GM18870 (cell line): ENCODE measurements at regions not wholly inside any gene's neighbourhood (a gene's known extent, or its start where the extent isn't known, plus 50 kb on each side); places are given as distances from the start of the nearest gene placed in this dataset.

Experiments used
- ATAC-seq: cut with Tn5 transposase; IDR thresholded peaks from one replicate; pipeline ENCODE4 v1.9.1; 2021; ENCODE audit warnings: moderate library complexity; ENCODE audit not compliant: unreplicated experiment

DNA sequence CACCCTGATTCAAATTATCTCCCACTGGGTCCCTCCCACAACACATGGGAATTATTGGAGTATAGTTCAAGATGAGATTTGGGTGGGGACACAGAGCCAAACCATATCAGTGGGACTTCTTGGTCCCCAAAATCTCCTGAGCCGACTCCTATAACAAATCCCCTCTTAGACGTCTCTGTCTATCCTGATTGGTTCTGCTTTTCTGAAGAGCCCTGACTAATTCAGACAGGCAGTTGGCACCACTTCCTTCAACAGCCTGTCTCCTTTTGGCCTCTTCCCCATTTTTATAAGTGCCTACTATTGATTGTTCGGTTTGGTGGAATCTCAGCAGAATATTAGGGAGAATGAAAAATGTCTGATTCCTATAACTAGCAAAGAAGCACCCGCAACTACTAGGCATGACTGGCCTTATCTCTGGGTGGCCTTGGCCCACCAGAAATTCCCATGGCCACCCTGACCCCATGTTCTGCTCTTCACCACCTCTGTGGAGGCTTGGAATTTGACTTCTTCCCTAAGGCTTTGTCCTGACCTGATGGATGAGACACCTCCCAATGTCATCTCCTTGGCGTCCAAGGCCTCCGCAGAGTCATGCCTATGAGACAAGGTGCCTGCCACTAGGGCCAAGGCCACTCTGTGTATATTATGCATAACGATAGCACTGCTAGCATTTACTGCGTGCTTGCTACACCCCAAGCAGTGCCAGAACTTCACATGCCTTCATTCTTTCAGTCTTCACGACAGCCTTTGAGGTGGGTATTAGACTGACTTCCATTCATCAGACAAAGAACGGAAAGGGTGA lies 218.9 kb upstream of the COPS8 start:
- no peak for ATAC-seq

DNA sequence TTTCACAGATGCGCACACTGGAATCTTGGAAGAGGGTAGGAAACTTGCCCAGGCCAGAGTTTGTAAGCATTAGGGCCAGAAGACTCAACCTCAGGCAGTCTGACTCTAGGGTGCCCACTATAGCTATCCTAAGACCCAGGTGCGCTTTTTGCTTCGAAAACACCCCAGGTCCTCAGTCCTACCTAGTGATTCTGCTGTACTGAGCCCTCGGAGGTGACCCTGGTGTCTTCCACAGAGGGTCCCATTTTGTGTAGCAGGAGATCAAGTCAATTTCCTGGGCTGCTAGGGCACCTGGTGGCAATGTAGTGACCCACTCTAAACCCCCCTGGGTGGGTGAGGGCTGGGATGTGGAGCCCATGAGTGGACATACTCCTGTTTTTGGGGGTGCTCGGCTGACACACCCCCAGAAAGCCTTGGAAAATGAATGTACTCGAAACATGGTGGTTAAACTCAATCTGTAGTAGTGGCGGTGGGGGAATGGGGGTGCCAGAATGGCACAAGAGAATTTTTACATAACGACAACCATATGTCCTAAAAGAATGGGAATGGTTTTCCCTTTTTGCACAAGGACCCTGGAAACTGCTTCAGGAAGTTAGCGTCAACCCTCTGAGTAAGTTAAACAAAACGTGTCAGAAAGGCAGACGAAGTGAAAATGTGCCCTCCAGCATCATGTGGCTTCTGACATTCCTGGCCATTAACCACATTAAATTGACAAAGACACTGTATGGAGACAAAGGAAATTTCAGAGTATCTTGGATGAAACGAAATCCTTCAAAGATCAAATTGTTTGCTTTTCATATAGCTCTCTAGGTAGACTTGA lies 218.0 kb upstream of the COPS8 start:
- ATAC-seq = no peak

DNA sequence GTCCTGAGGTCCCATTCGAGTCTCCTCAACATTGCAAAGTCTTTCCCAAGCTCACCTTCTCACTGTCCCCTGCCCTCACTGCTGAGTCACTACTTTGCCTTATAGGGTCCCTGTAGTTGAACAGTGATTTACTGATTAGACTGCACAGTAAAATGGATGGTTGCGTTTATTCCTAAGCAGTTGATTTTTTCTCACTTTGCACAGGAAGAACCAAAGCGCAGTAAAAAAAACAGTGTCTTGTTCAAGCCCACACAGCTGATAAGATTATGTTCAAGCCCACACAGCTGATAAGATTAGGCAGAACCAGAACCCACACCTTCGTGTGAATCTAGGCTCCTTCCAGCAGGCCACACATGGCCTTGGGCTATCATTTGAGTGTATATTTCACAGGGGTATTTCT lies 215.3 kb upstream of the COPS8 start:
- ATAC-seq = no peak

DNA sequence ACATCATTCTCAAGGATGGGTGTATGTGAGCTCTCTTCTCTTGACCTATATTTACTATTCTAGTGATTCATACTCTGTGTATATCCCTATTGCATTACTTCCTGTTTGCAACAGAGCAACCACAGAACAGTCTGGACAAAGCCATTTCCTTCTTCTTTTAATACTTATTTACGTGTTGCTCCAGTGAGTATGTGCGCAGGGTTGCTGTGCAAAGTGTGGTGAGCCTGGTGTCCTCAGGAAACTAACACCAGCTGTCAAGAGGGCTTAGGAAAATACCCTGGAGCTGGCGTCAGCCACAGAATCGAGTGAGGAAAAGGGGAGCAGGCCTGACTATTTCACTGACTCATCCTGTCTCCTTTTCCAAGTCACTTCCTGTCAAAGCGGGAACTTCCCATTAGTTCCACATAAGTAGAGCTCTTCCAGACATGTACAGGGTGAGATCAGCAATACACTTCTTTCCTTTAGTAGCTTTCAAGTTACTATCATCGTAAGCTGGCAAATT lies 214.1 kb upstream of the COPS8 start:
- ATAC-seq = no peak

DNA sequence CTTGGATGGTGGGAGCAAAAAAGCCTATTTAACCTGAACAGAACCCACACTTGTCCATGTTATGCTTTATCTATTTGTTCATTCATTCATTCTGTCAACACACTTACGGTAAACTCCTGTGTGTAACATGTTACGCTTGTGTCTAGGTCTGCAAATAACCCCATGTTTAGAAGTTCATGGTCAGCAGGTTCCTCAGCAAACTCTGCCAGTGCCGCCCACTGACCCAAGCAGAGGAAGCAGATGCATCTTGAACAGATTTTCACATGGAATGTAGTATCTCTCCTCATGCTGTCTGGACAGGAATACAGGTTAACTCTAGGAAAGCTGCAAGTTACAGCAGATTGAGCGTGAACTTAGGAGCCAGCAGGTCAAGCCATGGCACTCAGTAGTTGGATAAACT lies 213.7 kb upstream of the COPS8 start:
- no peak for ATAC-seq

DNA sequence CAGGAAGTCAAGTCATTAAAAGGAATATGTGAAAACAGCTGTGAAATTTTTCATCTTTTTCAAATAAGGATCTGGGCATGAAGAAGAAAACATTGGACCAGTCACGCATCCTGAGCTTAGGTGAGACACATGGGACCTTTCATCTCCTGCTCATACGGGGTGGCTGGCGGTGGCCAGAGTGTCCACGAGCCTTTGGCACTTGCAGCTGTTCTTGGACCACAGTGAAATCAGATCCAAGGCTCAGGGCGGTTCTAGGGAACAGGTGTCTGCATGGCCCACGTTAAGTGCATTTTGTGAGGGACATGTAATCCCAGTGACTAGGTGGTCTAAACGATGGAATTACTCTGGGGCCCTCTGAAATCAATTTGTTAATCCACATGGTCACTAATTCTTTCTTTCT lies 212.7 kb upstream of the COPS8 start:
- no peak for ATAC-seq

DNA sequence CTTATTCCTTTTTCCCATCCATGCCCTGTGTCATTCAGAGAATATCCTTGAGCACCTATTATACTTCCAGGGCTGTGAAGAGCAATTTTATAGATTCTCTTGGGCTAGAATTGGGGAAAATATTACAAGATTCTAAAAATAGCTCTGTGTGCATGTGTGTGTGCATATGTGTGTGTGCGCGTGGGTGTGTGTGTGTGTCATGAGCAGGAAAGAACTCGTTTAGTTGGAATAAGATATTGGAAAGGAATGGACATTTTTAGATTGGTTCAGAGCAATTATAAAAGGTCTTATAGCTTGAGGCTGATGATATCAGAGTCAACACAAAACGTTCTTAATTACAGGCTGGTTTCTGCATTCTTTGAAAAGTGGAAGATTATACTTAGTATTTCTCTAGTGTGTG lies 212.1 kb upstream of the COPS8 start:
- no peak for ATAC-seq

DNA sequence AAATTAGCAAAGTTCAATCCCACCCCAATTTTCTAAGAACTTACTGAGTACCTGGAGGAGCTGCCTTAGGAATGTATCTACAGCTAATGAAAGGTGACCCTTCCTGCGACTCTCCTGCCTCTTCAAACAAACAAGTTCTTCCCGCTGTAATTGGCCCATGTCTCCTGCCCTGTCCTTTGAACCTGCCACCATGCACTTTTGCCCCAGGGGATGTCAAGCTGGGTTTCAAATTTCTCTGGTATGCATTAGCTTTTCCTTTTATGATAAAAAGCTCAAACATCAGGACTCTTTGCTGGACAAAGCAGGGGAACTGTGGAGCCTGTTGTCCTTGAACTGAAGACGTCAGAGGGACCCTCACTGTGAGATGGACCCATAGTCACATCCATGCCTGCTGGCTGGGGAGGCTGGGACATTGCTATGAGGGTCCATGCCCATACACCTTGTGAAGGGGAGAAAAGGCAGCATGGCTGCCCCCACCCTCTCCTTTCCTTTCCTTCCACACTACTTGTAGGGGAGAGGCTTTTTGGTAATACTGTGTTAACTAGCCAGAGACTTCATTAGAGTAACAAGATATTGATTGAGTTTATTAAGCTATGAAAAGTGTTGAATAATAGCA lies 210.7 kb upstream of the COPS8 start:
- ATAC-seq = no peak

DNA sequence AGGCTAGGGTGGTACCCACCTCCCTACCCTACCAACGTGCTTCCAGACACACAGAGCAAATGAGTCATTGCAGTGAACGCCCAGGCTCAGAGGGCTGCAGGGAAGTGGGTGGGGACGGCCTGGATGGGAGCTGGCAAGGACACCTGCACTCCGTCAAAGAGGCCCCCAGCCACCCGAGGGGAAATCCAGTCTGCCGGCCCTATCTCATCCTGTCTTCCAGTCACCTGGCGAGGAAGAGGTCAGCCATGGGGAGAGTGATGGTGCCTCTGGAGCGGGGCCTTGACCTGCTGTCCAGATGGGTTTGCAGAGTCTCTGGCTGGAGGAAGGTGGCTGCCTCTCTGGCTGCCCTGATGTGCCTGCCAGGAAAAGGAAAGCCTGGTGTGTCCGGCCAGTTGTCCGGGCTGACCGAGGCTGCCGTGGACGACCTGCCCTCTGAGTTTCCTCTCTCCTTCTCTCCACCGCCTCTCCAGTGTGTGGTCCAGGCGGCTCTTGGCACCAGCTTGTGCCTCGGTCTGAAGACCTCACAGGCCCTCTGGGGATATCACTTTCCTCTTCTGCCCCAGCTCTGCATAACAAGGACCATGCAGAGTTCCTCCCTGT lies 209.7 kb upstream of the COPS8 start:
- ATAC-seq = no peak

DNA sequence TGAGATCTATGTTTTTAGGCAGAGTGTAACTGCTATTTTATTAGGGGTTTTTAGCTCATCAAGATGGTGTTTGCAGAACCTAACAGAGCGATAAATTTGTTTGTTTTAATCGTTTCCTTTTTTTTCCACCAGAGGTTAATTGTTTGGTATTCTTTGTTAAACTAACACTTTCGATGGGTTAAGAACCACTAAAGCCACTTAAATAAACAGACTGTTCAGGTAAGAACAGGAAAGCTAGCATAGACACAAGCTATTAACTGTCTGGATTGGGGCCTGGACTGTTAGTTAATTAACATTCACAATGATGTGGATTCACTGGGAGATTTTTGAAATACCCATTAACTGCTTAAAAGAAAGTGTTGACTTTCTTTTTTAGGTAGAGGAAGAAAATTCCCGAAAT lies 209.0 kb upstream of the COPS8 start:
- no peak for ATAC-seq

DNA sequence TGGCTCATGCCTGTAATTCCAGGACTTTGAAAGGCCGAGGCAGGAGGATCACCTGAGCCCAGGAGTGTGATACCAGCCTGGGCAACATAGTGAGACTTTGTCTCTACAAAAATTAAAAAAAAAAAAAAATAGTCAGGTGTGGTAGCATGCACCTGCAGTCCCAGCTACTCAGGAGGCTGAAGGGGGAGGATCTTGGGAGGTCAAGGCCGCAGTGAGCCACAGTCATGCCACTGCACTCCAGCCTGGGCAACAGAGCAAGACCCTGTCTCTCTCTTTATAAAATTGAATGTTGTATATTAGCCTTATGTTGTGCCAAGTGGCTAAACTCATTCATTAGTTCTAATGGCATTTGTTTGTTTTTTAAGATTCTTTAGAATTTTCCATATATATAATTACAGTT lies 207.7 kb upstream of the COPS8 start:
- no peak for ATAC-seq

DNA sequence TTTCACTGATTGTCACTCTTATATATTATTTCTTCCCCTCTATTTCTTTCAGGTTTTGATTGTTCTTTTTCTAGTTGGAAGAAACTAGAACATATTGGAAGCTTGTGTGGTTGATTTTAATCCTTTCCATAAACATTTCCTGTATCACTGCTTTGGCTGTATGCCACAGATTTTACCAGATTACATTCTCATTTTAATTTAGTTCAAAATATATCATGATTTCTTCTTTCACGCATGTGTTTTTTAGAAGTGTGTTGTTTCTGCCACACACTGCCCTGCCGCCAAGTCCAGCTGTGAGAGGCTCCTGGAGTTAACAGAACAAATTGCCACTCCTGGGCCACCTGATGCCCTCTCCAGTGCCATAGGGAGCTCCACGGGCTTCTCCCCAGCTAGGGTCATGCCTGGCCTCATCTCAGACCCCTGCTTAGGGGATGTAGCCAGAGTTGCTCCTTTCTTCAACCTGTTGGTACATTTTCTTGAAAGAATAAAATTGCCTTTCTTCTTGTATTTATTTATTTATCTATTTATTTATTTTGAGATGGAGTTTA lies 206.2 kb upstream of the COPS8 start:
- ATAC-seq = no peak

DNA sequence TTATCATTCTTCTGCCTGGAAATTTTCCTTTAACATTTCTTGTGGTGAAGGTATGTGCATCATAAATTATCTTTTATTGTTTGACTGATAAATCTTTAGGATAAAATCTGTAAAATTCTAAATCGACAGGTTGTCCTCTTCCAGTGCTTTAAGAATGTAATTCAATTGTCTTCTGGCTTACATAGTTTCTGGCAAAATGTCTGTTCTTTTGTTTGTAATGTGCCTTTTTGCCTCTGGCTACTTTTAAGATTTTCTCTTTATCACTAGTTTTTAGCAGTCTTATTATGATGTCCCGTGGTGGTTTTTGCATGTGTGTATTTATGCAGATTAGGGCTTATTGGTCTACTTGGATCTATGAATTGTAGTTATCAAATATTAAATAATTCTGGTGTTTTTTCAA lies 203.6 kb upstream of the COPS8 start:
- no peak for ATAC-seq

DNA sequence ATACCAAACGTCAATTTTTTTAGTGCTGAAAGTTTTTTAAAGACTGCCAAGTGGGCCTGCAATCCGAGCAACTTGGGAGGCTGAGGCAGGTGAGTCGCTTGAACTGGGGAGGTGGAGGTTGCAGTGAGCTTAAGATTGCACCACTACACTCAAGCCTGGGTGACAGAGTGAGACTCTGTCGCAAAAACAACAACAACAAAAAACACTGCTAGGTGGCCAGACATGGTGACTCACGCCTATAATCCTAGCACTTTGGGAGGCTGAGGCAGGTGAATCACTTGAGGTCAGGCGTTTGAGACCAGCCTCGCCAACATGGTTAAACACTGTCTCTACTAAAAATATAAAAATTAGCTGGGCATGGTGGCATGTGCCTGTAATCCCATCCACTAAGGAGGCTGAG lies 202.8 kb upstream of the COPS8 start:
- no peak for ATAC-seq

DNA sequence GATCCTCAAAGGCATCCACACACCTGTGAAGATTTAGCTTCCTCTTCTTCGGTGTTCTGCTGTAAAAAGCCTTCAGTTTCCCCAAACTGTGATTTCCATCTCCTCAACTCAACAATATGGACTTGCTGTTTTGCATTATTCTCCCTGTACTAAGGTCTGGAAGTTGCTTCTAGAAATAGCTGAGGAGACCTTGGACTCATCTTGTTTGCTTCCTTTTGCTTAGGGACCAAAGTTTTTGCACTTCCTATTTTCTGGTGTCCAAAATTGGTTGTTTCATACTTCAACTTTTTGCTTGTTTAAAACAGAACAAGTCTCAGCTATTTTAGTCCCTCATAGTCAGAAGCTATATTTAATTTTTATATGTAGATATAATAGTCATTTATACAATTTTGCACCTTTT lies 201.9 kb upstream of the COPS8 start:
- ATAC-seq = no peak

DNA sequence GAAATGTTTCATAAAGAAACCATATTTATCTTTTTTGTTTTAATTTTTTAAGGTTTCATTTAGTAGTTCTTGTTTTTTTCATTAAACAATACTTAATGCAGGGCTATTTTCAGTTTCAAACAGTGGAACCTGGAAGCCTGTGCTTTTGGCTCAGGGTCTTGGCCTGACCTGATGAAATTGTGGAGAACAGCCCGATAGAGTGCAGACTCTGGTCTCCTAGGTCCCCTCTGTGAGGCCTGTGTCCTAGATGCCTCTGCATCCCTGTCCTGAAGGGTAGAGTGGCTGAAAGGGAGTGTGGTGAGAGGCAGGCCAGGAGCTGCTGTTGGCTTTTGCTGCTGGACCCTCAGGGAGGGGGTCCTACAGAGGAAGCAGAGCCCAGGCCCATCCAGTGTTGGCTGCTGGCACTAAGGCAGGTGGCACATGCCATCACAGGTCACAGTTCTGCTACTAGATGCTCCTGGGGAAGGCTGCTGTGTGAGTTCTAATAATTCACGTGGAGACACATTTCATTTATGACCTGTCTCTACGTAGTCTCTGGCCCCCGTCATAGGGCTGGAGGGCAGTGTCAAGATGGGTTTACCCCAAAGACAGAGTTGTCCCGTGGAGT lies 201.0 kb upstream of the COPS8 start:
- ATAC-seq = no peak

DNA sequence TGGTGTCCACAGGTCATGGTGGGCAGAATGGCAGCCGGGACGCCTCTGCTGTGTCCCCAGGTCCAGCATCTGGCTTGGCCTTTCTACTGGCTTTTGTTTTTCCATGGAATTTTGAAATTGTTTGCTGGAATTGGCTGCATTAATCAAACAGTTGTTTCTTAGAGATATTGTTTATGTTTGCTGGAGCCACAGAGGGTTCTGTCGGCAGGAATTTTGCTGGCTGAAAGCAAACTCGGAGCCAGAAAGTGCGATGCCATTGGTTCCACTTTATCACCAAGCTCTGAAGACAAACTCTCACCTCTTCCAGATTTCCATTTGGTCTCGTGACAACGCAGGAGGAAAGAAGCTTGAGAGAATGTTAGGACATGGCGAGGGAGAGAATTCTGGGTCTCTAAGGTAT lies 199.2 kb upstream of the COPS8 start:
- ATAC-seq = no peak

DNA sequence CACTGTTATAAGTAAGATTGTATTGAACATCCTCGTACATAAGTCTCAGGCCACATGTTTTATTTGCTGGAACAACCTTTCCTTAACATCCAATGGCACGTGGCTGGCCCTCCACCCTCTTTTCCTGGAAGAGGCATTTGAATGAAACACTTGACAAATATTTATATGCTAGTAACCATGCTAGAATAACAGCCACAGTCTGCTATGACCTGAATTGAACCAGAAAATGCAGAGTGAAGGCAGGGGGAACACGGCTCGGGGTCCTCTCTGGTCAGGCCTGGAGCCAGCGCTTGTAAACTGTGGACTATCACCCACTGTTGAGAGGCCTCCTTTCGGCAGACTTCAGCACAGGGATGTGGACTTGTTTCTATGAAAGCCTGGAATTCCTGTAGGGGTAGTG lies 198.2 kb upstream of the COPS8 start:
- ATAC-seq = no peak

DNA sequence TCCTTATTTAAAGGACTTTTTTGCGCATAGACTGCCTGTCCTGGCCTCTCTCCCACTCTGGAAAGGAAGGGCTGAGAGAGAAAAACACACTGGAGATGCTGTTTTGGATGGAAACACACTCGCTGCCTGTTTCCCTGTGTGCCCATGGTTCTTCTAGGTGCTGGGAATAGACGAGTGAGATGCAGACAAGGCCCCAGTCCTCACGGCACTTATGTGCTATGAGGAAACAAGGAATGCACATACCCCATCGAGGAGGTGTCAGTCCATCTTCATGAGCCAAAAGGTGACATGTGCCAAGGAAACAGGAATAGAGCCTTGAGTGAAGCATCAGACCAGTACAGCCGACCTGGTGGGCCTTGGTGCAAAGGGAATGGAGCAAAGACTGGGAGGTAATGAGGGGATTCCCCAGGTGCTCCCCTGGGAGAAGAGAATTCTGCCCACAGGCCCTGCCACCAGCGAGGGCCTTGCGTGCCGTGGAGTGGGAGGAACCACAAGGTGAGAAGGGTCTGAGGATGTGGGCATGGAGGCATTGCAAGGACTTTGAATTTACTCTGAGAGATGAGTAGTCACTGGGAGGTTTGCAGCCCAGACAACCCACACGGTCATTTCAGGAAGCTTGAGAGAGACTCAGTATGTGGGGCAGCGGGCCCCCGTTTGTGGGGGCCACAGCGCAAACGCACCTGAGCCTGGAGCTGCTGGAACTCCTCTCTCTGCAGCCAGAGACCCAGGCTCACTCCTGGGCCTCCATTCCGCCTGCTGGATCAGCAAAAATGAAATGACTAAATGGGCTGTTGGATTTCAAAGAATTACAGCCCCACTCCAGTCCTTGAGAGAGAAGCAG lies 197.5 kb upstream of the COPS8 start:
- ATAC-seq = no peak
